ENCODE measurements at regions not wholly inside any gene's neighbourhood (a gene's known extent, or its start where the extent isn't known, plus 50 kb on each side); places are given as distances from the start of the nearest gene placed in this dataset.

GRCh38 chr2:220948579-220948978, 623.5 kb downstream of the EPHA4 start:
- TF ChIP-seq MLX (CRISPR knock-in tag; IDR thresholded peaks at IDR 0.05) (no peak), CTCF (IDR thresholded peaks at IDR 0.05) (no peak), ZBTB21 (CRISPR knock-in tag; IDR thresholded peaks at IDR 0.05; ENCODE audit: borderline replicate concordance) (no peak), MAX (CRISPR knock-in tag; IDR thresholded peaks at IDR 0.05) (no peak), ELF4 (CRISPR knock-in tag; IDR thresholded peaks at IDR 0.05; ENCODE audit: low read depth) (no peak), ZNF512 (CRISPR knock-in tag; IDR thresholded peaks at IDR 0.05; ENCODE audit: borderline replicate concordance) (no peak), ZNF423 (CRISPR knock-in tag; IDR thresholded peaks at IDR 0.05) (no peak; the same call in 1 of the 2 replicates), AFF4 (CRISPR knock-in tag; IDR thresholded peaks at IDR 0.05; ENCODE audit: borderline replicate concordance) (no peak), SMAD4 (CRISPR knock-in tag; IDR thresholded peaks at IDR 0.05) (no peak), NR3C1 (CRISPR knock-in tag; conservative IDR thresholded peaks at IDR 0.05; ENCODE audit: low read depth) (no peak), SP1 (CRISPR knock-in tag; conservative IDR thresholded peaks at IDR 0.05) (no peak)

All from WTC11 (cell line).